Muscle layer of duodenum (tissue), 2 donors: ENCODE measurements at regions not wholly inside any gene's neighbourhood (a gene's known extent, or its start where the extent isn't known, plus 50 kb on each side); places are given as distances from the start of the nearest gene placed in this dataset.

Experiments
- H3K27ac ChIP-seq: one replicate; pipeline ENCODE4 v1.7.0; 2013; ENCODE audit warnings: mild to moderate bottlenecking, low read length
- H3K27me3 ChIP-seq: one replicate; pipeline ENCODE4 v1.7.0; 2013; ENCODE audit warnings: low read depth, mild to moderate bottlenecking, control low read depth, low read length
- H3K36me3 ChIP-seq, 2 donors: one replicate each; pipeline ENCODE4 v1.7.0; 2013; ENCODE audit warnings: low read length in 2 of 2, control low read depth in 1 of 2, mild to moderate bottlenecking in 1 of 2; ENCODE audit not compliant: insufficient read depth in 2 of 2, control insufficient read depth in 1 of 2
- H3K4me1 ChIP-seq, 2 donors: one replicate each; pipeline ENCODE4 v1.7.0; 2013; ENCODE audit warnings: low read length in 2 of 2, mild to moderate bottlenecking in 2 of 2, control low read depth in 1 of 2, moderate library complexity in 1 of 2; ENCODE audit not compliant: insufficient read depth in 2 of 2, control insufficient read depth in 1 of 2
- H3K4me3 ChIP-seq, 2 donors: one replicate each; pipeline ENCODE4 v1.7.0; 2013; ENCODE audit warnings: low read length in 2 of 2, low read depth in 1 of 2, mild to moderate bottlenecking in 1 of 2
- H3K9me3 ChIP-seq, 2 donors: one replicate each; pipeline ENCODE4 v1.7.0; 2013; ENCODE audit warnings: low read length in 2 of 2, control low read depth in 1 of 2, mild to moderate bottlenecking in 1 of 2; ENCODE audit not compliant: control insufficient read depth in 1 of 2
- donor health status: healthy.

GRCh38 chr2:193566886-193567285 is 1372.2 kb upstream of the TMEFF2 start:
- Histone ChIP-seq H3K36me3 (no peaks in the 10 kb centered on the region), H3K27ac (no peak overlapping the region), H3K4me1 (no peaks in the 10 kb centered on the region), H3K4me3 (no peak overlapping the region), H3K27me3 (no peaks in the 10 kb centered on the region), H3K9me3 (no peaks in the 10 kb centered on the region)

- H3K4me1 ChIP-seq: no peaks in the 10 kb centered on the region
- H3K9me3 ChIP-seq: no peaks in the 10 kb centered on the region
- no peaks in the 10 kb centered on the region for H3K27me3 ChIP-seq
- H3K36me3 ChIP-seq: no peaks in the 10 kb centered on the region
- no peak overlapping the region for H3K27ac ChIP-seq
- no peak overlapping the region for H3K4me3 ChIP-seq
Measured at GRCh38 chr2:193566276-193566675, 1371.5 kb upstream of the TMEFF2 start.

GRCh38 chr2:193562031-193562430 is 1367.3 kb upstream of the TMEFF2 start:
- Histone ChIP-seq H3K4me1 (no peaks in the 10 kb centered on the region), H3K9me3 (no peaks in the 10 kb centered on the region), H3K4me3 (no peak overlapping the region), H3K27ac (no peak overlapping the region), H3K36me3 (no peaks in the 10 kb centered on the region), H3K27me3 (no peaks in the 10 kb centered on the region)

- H3K4me3 ChIP-seq: no peak overlapping the region
- no peaks in the 10 kb centered on the region for H3K27me3 ChIP-seq
- H3K36me3 ChIP-seq: no peaks in the 10 kb centered on the region
- H3K4me1 ChIP-seq: no peaks in the 10 kb centered on the region
- H3K9me3 ChIP-seq: no peaks in the 10 kb centered on the region
- H3K27ac ChIP-seq: no peak overlapping the region
Measured at GRCh38 chr2:193561054-193561453, 1366.3 kb upstream of the TMEFF2 start.

- no peak overlapping the region for H3K27ac ChIP-seq
- no peaks in the 10 kb centered on the region for H3K4me1 ChIP-seq
- no peaks in the 10 kb centered on the region for H3K9me3 ChIP-seq
- no peaks in the 10 kb centered on the region for H3K27me3 ChIP-seq
- H3K4me3 ChIP-seq: no peak overlapping the region
- H3K36me3 ChIP-seq: no peaks in the 10 kb centered on the region
Measured at GRCh38 chr2:193556766-193557470, 1362.2 kb upstream of the TMEFF2 start.

DNA sequence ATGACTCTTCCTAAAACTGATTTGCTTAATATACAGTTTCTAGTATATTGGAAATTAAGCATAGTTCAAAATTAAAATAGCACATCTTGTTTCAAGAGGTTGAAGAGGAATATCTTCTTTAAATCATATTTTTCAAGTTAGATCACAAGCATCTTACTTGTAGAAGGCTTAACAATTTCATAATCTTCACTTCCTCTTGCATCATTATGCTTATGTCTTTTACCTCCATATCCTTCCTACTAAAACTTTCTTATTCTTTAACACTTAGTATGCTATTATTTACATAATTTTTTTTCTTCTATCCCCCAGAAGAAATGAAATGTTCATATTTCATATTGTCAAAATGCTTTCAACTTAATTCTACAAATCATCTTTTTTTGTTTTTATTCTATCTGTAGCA is 1354.9 kb upstream of the TMEFF2 start:
- H3K27ac ChIP-seq: no peak overlapping the region
- H3K4me3 ChIP-seq: no peak overlapping the region
- H3K4me1 ChIP-seq: no peaks in the 10 kb centered on the region

GRCh38 chr2:193542762-193543161 is 1348.0 kb upstream of the TMEFF2 start:
- Histone ChIP-seq H3K9me3 (peaks cover 0 to 2% of the 10 kb centered on the region in 2 donors), H3K4me1 (no peaks in the 10 kb centered on the region), H3K4me3 (no peak overlapping the region), H3K27ac (no peak overlapping the region), H3K27me3 (no peaks in the 10 kb centered on the region), H3K36me3 (no peaks in the 10 kb centered on the region)

More for the DNA sequence above, 1354.9 kb upstream of the TMEFF2 start:
- H3K9me3 ChIP-seq: peaks cover 0 to 5% of the 10 kb centered on the region in 2 donors
- H3K36me3 ChIP-seq: no peaks in the 10 kb centered on the region
- no peaks in the 10 kb centered on the region for H3K27me3 ChIP-seq

DNA sequence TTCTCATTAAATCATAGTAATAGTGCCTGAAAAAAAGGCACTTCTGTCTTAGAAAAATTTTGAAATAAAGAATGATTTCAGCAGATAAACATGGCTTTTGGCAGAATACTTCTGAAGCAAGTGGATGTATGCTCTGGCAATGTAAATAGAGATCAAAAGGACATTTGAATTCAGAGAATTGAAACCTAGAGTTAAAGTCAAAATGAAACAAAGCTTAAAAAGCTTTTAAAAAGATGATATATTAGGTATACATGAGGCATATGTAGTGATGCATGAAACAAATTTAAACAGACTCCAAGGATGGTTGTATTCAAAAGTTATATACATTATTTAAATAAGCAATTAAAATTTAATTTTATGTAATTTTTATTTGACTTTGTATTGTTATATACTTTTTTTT is 1344.5 kb upstream of the TMEFF2 start:
- Histone ChIP-seq H3K27ac (no peak overlapping the region), H3K9me3 (no peaks in the 10 kb centered on the region), H3K4me1 (no peaks in the 10 kb centered on the region), H3K4me3 (no peak overlapping the region), H3K27me3 (no peaks in the 10 kb centered on the region), H3K36me3 (no peaks in the 10 kb centered on the region)

- Histone ChIP-seq H3K4me3 (no peak overlapping the region), H3K27me3 (no peaks in the 10 kb centered on the region), H3K9me3 (no peaks in the 10 kb centered on the region), H3K4me1 (no peaks in the 10 kb centered on the region), H3K36me3 (no peaks in the 10 kb centered on the region), H3K27ac (no peak overlapping the region)
Measured at GRCh38 chr2:193538061-193538460, 1343.3 kb upstream of the TMEFF2 start.

DNA sequence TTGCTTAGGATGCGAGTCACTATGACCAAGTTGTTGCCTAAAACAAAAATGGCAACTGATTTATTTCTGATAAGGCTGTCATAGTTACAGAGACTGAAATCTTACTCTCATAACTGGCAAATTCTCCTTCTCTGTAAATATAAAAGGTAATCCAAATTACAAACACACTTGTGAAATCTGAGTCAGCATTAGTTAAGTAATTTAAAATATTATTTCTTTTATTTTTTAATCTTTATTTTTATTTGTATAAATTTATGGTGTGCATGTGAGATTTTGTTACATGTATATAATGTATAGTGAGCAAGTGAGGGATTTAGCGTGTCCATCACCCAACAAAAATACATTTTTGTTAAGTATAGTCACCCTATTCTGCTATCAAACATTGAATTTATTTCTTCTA is 1342.8 kb upstream of the TMEFF2 start:
- H3K4me3 ChIP-seq: no peak overlapping the region
- no peak overlapping the region for H3K27ac ChIP-seq
- H3K27me3 ChIP-seq: no peaks in the 10 kb centered on the region
- no peaks in the 10 kb centered on the region for H3K36me3 ChIP-seq
- no peaks in the 10 kb centered on the region for H3K9me3 ChIP-seq
- no peaks in the 10 kb centered on the region for H3K4me1 ChIP-seq

- H3K36me3 ChIP-seq: no peaks in the 10 kb centered on the region
- H3K27me3 ChIP-seq: no peaks in the 10 kb centered on the region
- H3K27ac ChIP-seq: no peak overlapping the region
- H3K9me3 ChIP-seq: no peaks in the 10 kb centered on the region
- H3K4me1 ChIP-seq: no peaks in the 10 kb centered on the region
- no peak overlapping the region for H3K4me3 ChIP-seq
Measured at GRCh38 chr2:193528458-193528857, 1333.7 kb upstream of the TMEFF2 start.

DNA sequence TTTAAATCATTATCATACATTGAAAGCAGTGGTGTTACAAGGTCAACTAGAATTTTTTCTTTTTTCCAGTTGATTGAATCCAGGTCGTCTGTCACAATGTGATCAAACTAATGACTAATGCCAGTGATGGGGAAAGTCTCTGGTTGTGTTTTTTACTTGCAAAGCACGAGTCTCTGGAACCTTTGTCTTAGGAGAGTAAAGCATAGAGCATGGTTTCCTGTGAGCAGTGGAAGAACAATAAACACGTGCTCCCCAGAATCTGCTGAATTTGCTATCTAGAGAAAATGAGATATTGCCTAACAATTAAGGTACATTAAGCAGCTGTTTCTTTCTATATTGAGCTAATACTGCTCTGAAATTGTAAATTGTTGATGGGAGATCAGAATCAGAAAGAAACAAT is 1332.4 kb upstream of the TMEFF2 start:
- Histone ChIP-seq H3K27ac (no peak overlapping the region), H3K9me3 (no peaks in the 10 kb centered on the region), H3K4me3 (no peak overlapping the region), H3K4me1 (no peaks in the 10 kb centered on the region), H3K36me3 (no peaks in the 10 kb centered on the region), H3K27me3 (no peaks in the 10 kb centered on the region)
